A549 (cell line): ENCODE measurements at regions not wholly inside any gene's neighbourhood (a gene's known extent, or its start where the extent isn't known, plus 50 kb on each side); places are given as distances from the start of the nearest gene placed in this dataset.

Source experiments
- ATAC-seq, 2 experiments: fragments of 200-7000 bp in 1 of 2; fragments of >200 bp in 1 of 2; cut with Nextera tagmentation in 1 of 2; cut with Tn5 transposase in 1 of 2; 3 replicates each; pipeline versions ENCODE4 v1.8.0 to v1.9.1; 2018 to 2020; ENCODE audit warnings: mild to moderate bottlenecking in 1 of 2, moderate library complexity in 1 of 2
- CTCF ChIA-PET: fragments of 300-600 bp; sonication (Branson Sonifier 250); formaldehyde crosslinking; extraction: SDS; loops from one replicate; lab custom pipeline; 2021; ENCODE audit warnings: antibody characterized with exemption, inconsistent platforms; lab: Yijun Ruan, JAX
- POLR2A ChIA-PET: fragments of 350-600 bp; formaldehyde crosslinking; extraction: SDS; loops from one replicate; lab custom pipeline; 2021; ENCODE audit warnings: antibody characterized with exemption, inconsistent platforms; lab: Yijun Ruan, JAX
- DNase-seq, 2 experiments: peaks; one replicate each; pipeline versions ENCODE4 v3.0.0 to v3.0.0-alpha.2; 2011 to 2016; ENCODE audit warnings: low read depth in 1 of 2, low spot score in 1 of 2
- FAIRE-seq: peaks from 2 replicates; lab custom pipeline; 2011; peaks lifted over from hg19 to GRCh38; lab: Jason Lieb, UNC
- H3K27ac ChIP-seq, 2 experiments: fragments of >200 bp; sonication (Bioruptor Twin); formaldehyde crosslinking; 3 replicates each; pipeline ENCODE4 v1.5.1; 2016 to 2017
- H3K4me1 ChIP-seq: fragments of >200 bp; sonication (Bioruptor Twin); formaldehyde crosslinking; 3 replicates; pipeline ENCODE4 v1.6.1; 2016
- H3K4me2 ChIP-seq: fragments of >200 bp; sonication (Bioruptor Twin); formaldehyde crosslinking; 3 replicates; pipeline ENCODE4 v1.6.1; 2016
- H3K4me3 ChIP-seq: fragments of >200 bp; sonication (Bioruptor Twin); formaldehyde crosslinking; 3 replicates; pipeline ENCODE4 v1.5.1; 2016
- H3K9me3 ChIP-seq: fragments of >200 bp; sonication (Bioruptor Twin); formaldehyde crosslinking; 3 replicates; pipeline ENCODE4 v1.6.1; 2016
- CBX2 ChIP-seq: fragments of 200-600 bp; sonication (generic); IDR thresholded peaks from 2 replicates; pipeline ENCODE4 v1.6.1; 2016; ENCODE audit warnings: low read depth, mild to moderate bottlenecking, borderline replicate concordance
- CEBPB ChIP-seq, 2 experiments: fragments of >200 bp in 1 of 2; sonication (Bioruptor Twin) in 1 of 2; formaldehyde crosslinking in 1 of 2; IDR thresholded peaks; 2 replicates each; pipeline ENCODE4 v1.6.1; 2012 to 2016
- CHD2 ChIP-seq: fragments of 150-350 bp; IDR thresholded peaks from 2 replicates; pipeline ENCODE4 v1.6.1; 2014; ENCODE audit warnings: low read length; ENCODE audit not compliant: partially characterized antibody
- EHF ChIP-seq: fragments of 250-450 bp; sonication (Bioruptor Pico); IDR thresholded peaks from 2 replicates; pipeline ENCODE4 v1.5.0; 2020; ENCODE audit warnings: mild to moderate bottlenecking
- ESRRA ChIP-seq: fragments of 150-350 bp; IDR thresholded peaks from 2 replicates; pipeline ENCODE4 v1.6.1; 2014; ENCODE audit warnings: mild to moderate bottlenecking, low read length, borderline replicate concordance
- FOSB ChIP-seq: fragments of 250-450 bp; sonication (Bioruptor Pico); IDR thresholded peaks from 2 replicates; pipeline ENCODE4 v1.5.0; 2020; ENCODE audit warnings: mild to moderate bottlenecking, moderate library complexity
- FOSL2 ChIP-seq, 2 experiments: fragments of 450-650 bp in 1 of 2; fragments of >200 bp in 1 of 2; sonication (Bioruptor Twin) in 1 of 2; formaldehyde crosslinking; IDR thresholded peaks; 2 replicates each; pipeline versions ENCODE4 v1.5.0 to v1.6.1; 2016 to 2020; ENCODE audit warnings: mild to moderate bottlenecking in 1 of 2, moderate library complexity in 1 of 2
- GATA3 ChIP-seq: IDR thresholded peaks from 2 replicates; pipeline ENCODE4 v1.6.1; 2012; ENCODE audit warnings: borderline replicate concordance
- HEYL ChIP-seq: fragments of 250-450 bp; sonication (Bioruptor Pico); IDR thresholded peaks from 2 replicates; pipeline ENCODE4 v1.8.0; 2021; ENCODE audit warnings: mild to moderate bottlenecking, moderate library complexity
- HOXA7 ChIP-seq: fragments of 250-450 bp; sonication (Bioruptor Pico); IDR thresholded peaks from 2 replicates; pipeline ENCODE4 v1.5.0; 2020; ENCODE audit warnings: mild to moderate bottlenecking, moderate library complexity
- JUNB ChIP-seq: fragments of >200 bp; sonication (Bioruptor Twin); formaldehyde crosslinking; IDR thresholded peaks from 2 replicates; pipeline ENCODE4 v1.6.1; 2016
- MAZ ChIP-seq: fragments of 150-350 bp; IDR thresholded peaks from 2 replicates; pipeline ENCODE4 v1.6.1; 2014; ENCODE audit warnings: antibody characterized with exemption, low read depth, low read length, borderline replicate concordance
- MYC ChIP-seq: IDR thresholded peaks from 2 replicates; pipeline ENCODE4 v1.6.1; 2012; ENCODE audit warnings: mild to moderate bottlenecking, inconsistent platforms, low read length, improper control_type of control experiment, borderline replicate concordance
- NFE2L2 ChIP-seq: fragments of 150-350 bp; conservative IDR thresholded peaks from 2 replicates; pipeline ENCODE4 v1.6.1; 2014; ENCODE audit warnings: low read length
- NR3C1 ChIP-seq: fragments of >200 bp; sonication (Bioruptor Twin); formaldehyde crosslinking; IDR thresholded peaks from 3 replicates; pipeline ENCODE4 v1.6.1; 2017
- PHF8 ChIP-seq: fragments of 200-600 bp; sonication (generic); IDR thresholded peaks from 2 replicates; pipeline ENCODE4 v1.6.1; 2016; ENCODE audit warnings: low read depth, mild to moderate bottlenecking, antibody characterized with exemption, moderate library complexity, borderline replicate concordance
- RARB ChIP-seq: fragments of 250-450 bp; sonication (Bioruptor Pico); IDR thresholded peaks from 2 replicates; pipeline ENCODE4 v1.8.0; 2021; ENCODE audit warnings: mild to moderate bottlenecking, moderate library complexity
- RCOR1 ChIP-seq: fragments of 150-350 bp; IDR thresholded peaks from 2 replicates; pipeline ENCODE4 v1.6.1; 2014; ENCODE audit warnings: antibody characterized with exemption, low read length, low read depth
- TFCP2L1 ChIP-seq: fragments of 250-450 bp; sonication (Bioruptor Pico); IDR thresholded peaks from 2 replicates; pipeline ENCODE4 v1.5.0; 2021; ENCODE audit warnings: mild to moderate bottlenecking
- TP53 ChIP-seq: fragments of 250-450 bp; sonication (Bioruptor Pico); IDR thresholded peaks from 2 replicates; pipeline ENCODE4 v1.5.0; 2021; ENCODE audit warnings: mild to moderate bottlenecking, moderate library complexity
- ZNF302 ChIP-seq: fragments of 250-450 bp; sonication (Bioruptor Pico); IDR thresholded peaks from 2 replicates; pipeline ENCODE4 v1.9.0; 2021; ENCODE audit warnings: inconsistent platforms, mild to moderate bottlenecking, moderate library complexity
- ZSCAN20 ChIP-seq: fragments of 250-450 bp; sonication (Bioruptor Pico); IDR thresholded peaks from 2 replicates; pipeline ENCODE4 v1.8.0; 2022; ENCODE audit warnings: mild to moderate bottlenecking, moderate library complexity
- WGBS: methylation state at CpG from one replicate; pipeline ENCODE4 v1.1.6; 2017; ENCODE audit errors: missing lambda C conversion rate; 5-methylcytosine and 5-hydroxymethylcytosine counted together
- TF ChIP-seq, protein P1 (sequence below): fragments of 250-450 bp; sonication (Bioruptor Pico); IDR thresholded peaks from 2 replicates; pipeline ENCODE4 v1.5.0; 2020; ENCODE audit warnings: low read depth, mild to moderate bottlenecking, moderate library complexity
- TF ChIP-seq, protein P2 (sequence below): fragments of 200-600 bp; sonication (generic); IDR thresholded peaks from 2 replicates; pipeline ENCODE4 v1.6.1; 2016; ENCODE audit warnings: antibody characterized with exemption, mild to moderate bottlenecking, moderate library complexity
- TF ChIP-seq, protein P3 (sequence below): IDR thresholded peaks from 2 replicates; pipeline ENCODE4 v1.6.1; 2012
- TF ChIP-seq, protein P4 (sequence below): IDR thresholded peaks from 2 replicates; pipeline ENCODE4 v1.6.1; 2012; ENCODE audit warnings: low read depth, borderline replicate concordance
- TF ChIP-seq, protein P5 (sequence below): fragments of >200 bp; sonication (Bioruptor Twin); formaldehyde crosslinking; IDR thresholded peaks from 2 replicates; pipeline ENCODE4 v1.6.1; 2016

DNA sequence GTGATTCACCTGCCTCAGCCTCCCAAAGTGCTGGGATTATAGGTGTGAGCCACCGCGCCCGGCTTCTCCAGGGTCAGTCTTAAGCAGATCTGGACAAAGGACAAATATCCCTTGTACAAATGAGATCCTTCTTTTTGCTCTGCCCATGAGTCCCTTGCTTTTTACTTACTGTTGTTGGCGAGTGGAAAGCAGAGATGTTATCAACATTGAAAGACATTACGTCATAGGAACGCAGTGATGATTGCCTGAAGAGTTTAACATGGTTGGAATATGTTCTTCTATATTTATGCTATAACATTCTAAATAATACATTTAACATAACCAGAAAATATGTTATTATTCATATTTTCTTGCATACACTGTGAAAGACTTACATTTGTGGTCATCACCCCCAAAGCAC, 644.3 kb upstream of the LRRN3 start:
- Histone ChIP-seq H3K27ac (no peak overlapping the region), H3K4me3 (no peak overlapping the region)
- WGBS = 71% methylated on average over 6 of the region's 6 CpGs
- no peak for TF ChIP-seq NR3C1
- no peak for TF ChIP-seq RCOR1
- TF ChIP-seq ZNF302 = no peak
- TF ChIP-seq MAZ = no peak
- TF ChIP-seq, protein P1, sequence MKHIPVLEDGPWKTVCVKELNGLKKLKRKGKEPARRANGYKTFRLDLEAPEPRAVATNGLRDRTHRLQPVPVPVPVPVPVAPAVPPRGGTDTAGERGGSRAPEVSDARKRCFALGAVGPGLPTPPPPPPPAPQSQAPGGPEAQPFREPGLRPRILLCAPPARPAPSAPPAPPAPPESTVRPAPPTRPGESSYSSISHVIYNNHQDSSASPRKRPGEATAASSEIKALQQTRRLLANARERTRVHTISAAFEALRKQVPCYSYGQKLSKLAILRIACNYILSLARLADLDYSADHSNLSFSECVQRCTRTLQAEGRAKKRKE (CRISPR knock-in tag) = no peak
- no peak for TF ChIP-seq MYC
- TF ChIP-seq HOXA7 (CRISPR knock-in tag) = no peak
- TF ChIP-seq ESRRA = no peak
- TF ChIP-seq NFE2L2 = no peak
- TF ChIP-seq FOSB (CRISPR knock-in tag) = no peak
- TF ChIP-seq GATA3 = no peak
- TF ChIP-seq JUNB = no peak
- no peak for TF ChIP-seq CBX2
- TF ChIP-seq ZSCAN20 (CRISPR knock-in tag) = no peak
- no peak for TF ChIP-seq CEBPB (IDR thresholded peaks at IDR 0.05)
- no peak for TF ChIP-seq FOSL2 (IDR thresholded peaks at IDR 0.05)
- no peak for TF ChIP-seq FOSL2 (CRISPR knock-in tag; IDR thresholded peaks at IDR 0.05)
- TF ChIP-seq, all 56 proteins: peak for 0
- no peak overlapping the region for H3K4me2 ChIP-seq
- FAIRE-seq (no peak), DNase-seq (no peak), ATAC-seq (no peak)
- CTCF ChIA-PET = no interaction called here
- POLR2A ChIA-PET = no interaction called here
- H3K4me1 ChIP-seq = no peaks in the 10 kb centered on the region
- no peaks in the 10 kb centered on the region for H3K9me3 ChIP-seq

DNA sequence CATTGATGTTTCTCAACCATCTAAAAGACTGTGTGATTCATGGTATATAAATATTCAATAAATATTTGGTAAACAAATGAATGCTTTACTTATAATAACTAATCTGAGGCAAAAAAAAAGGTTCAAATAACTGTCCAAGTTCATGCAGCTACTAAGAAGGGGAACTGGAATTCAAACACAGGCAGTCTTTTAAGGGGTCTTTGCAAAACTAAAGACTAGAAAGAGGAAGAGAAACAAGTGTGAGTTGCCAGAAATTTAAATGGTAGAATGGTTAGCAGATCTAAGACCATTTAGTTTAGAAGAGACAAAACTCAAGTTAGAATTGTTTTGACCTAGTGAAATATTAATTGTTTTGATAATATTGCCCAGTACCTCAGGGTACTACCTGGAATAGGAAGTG, 642.0 kb upstream of the LRRN3 start:
- no peak overlapping the region for H3K4me3 ChIP-seq
- ATAC-seq (no peak), FAIRE-seq (no peak), DNase-seq (no peak)
- no peak overlapping the region for H3K27ac ChIP-seq
- no peaks in the 10 kb centered on the region for H3K4me1 ChIP-seq
- ChIA-PET POLR2A (no interaction called here), CTCF (no interaction called here)
- no peaks in the 10 kb centered on the region for H3K9me3 ChIP-seq
- H3K4me2 ChIP-seq = no peak overlapping the region
- TF ChIP-seq, protein P2, sequence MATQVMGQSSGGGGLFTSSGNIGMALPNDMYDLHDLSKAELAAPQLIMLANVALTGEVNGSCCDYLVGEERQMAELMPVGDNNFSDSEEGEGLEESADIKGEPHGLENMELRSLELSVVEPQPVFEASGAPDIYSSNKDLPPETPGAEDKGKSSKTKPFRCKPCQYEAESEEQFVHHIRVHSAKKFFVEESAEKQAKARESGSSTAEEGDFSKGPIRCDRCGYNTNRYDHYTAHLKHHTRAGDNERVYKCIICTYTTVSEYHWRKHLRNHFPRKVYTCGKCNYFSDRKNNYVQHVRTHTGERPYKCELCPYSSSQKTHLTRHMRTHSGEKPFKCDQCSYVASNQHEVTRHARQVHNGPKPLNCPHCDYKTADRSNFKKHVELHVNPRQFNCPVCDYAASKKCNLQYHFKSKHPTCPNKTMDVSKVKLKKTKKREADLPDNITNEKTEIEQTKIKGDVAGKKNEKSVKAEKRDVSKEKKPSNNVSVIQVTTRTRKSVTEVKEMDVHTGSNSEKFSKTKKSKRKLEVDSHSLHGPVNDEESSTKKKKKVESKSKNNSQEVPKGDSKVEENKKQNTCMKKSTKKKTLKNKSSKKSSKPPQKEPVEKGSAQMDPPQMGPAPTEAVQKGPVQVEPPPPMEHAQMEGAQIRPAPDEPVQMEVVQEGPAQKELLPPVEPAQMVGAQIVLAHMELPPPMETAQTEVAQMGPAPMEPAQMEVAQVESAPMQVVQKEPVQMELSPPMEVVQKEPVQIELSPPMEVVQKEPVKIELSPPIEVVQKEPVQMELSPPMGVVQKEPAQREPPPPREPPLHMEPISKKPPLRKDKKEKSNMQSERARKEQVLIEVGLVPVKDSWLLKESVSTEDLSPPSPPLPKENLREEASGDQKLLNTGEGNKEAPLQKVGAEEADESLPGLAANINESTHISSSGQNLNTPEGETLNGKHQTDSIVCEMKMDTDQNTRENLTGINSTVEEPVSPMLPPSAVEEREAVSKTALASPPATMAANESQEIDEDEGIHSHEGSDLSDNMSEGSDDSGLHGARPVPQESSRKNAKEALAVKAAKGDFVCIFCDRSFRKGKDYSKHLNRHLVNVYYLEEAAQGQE = no peak
- TF ChIP-seq FOSL2 (IDR thresholded peaks at IDR 0.05) = no peak
- no peak for TF ChIP-seq FOSL2 (CRISPR knock-in tag; IDR thresholded peaks at IDR 0.05)
- TF ChIP-seq CHD2 = no peak
- TF ChIP-seq, protein P3, sequence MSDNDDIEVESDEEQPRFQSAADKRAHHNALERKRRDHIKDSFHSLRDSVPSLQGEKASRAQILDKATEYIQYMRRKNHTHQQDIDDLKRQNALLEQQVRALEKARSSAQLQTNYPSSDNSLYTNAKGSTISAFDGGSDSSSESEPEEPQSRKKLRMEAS = no peak
- TF ChIP-seq HOXA7 (CRISPR knock-in tag) = no peak
- TF ChIP-seq FOSB (CRISPR knock-in tag) = no peak
- no peak for TF ChIP-seq TFCP2L1 (CRISPR knock-in tag)
- TF ChIP-seq, protein P1 (CRISPR knock-in tag) = no peak
- TF ChIP-seq CBX2 = no peak
- TF ChIP-seq HEYL (CRISPR knock-in tag) = no peak
- TF ChIP-seq EHF (CRISPR knock-in tag) = no peak
- TF ChIP-seq, protein P4, sequence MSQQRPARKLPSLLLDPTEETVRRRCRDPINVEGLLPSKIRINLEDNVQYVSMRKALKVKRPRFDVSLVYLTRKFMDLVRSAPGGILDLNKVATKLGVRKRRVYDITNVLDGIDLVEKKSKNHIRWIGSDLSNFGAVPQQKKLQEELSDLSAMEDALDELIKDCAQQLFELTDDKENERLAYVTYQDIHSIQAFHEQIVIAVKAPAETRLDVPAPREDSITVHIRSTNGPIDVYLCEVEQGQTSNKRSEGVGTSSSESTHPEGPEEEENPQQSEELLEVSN = no peak
- TF ChIP-seq, protein P5, sequence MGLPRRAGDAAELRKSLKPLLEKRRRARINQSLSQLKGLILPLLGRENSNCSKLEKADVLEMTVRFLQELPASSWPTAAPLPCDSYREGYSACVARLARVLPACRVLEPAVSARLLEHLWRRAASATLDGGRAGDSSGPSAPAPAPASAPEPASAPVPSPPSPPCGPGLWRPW = no peak
- no peak for TF ChIP-seq GATA3
- TF ChIP-seq RARB (CRISPR knock-in tag) = no peak
- no peak for TF ChIP-seq CEBPB (IDR thresholded peaks at IDR 0.05)
- TF ChIP-seq TP53 (CRISPR knock-in tag) = no peak
- no peak for TF ChIP-seq PHF8
